ENCODE measurements at regions not wholly inside any gene's neighbourhood (a gene's known extent, or its start where the extent isn't known, plus 50 kb on each side); places are given as distances from the start of the nearest gene placed in this dataset.
"Not testable (repeated sequence)": the region's sequence is repeated elsewhere in the genome, so short reads cannot be mapped to it uniquely, and the experiment has no call there.

DNA sequence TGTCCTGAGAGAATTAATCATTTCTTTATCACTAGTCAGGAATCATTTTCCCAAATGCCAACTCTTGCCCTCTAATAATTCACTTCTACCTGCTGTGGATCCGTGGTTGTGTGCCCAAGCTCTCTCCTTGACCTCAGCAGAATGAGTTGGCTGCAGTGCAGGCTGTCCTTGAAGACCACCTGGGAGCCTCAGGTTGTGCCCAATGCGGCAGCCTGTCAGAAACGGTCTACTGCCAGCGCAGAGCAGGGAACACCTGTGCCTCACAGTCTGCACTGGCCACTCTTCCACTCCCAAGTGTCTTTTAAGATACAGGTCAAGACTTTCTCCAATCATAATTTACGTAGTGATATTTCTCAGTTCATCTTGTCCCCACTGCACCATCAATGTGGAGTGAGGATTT lies 246.0 kb upstream of the PHF14 start:
- Mint-ChIP-seq H3K4me1 (no peaks in the 10 kb centered on the region), H3K27me3 (no peaks in the 10 kb centered on the region), H3K27ac (no peak overlapping the region), H3K9me3 (no peaks in the 10 kb centered on the region), H3K4me3 (no peak overlapping the region), H3K36me3 (ENCODE audit: low read depth) (no peaks in the 10 kb centered on the region)
- ATAC-seq, result no peak
- no peak for DNase-seq

DNA sequence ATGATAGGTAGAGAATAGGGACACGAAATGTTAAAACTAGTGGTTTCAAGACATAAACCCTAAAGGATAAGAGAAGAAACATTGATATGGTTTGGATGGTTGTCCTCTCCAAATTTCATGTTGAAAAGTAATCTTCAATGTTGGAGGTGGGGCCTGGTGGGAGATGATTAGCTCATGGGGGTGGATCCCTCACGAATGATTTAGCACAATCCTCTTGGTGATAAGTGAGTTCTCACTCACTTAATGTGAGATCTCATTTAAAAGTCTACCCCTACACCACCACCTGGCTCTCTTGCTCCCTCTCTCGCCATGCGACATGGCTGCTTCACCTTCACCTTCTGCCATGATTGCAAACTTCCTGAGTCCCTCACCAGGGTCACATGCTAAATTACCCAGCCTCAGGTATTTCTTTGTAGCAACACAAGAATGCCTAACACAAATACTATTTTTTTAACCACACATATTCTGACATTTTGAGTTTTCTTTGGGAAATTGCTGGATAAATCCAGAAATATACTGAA lies 242.4 kb upstream of the PHF14 start:
- no peak overlapping the region for H3K27ac Mint-ChIP-seq
- H3K9me3 Mint-ChIP-seq, result no peaks in the 10 kb centered on the region
- ATAC-seq (no peak), DNase-seq (no peak)
- H3K27me3 Mint-ChIP-seq, result no peaks in the 10 kb centered on the region
- no peaks in the 10 kb centered on the region for H3K36me3 Mint-ChIP-seq (ENCODE audit: low read depth)
- no peaks in the 10 kb centered on the region for H3K4me1 Mint-ChIP-seq
- no peak overlapping the region for H3K4me3 Mint-ChIP-seq

DNA sequence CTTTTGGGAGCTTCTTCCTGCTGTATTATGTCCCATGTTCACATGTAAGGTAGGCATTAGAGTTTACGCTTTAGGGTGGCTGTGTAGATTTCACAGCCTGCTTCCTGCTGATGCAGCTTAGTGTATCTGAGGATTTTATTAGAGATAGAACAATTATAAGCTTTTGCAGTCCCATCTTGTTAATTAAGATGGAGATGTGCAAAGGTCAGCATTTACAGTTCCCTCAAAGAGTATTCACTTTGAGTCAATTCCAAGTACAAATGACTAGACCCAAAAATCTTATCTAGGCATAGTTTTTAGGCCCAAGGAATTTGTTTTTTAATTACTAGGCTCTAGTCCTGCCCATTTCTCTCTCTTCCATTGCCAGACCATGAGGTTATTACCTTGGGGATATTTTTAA lies 239.9 kb upstream of the PHF14 start:
- DNase-seq, result no peak
- no peak overlapping the region for H3K27ac Mint-ChIP-seq
- H3K4me3 Mint-ChIP-seq, result no peak overlapping the region
- no peak for ATAC-seq
- H3K27me3 Mint-ChIP-seq, result no peaks in the 10 kb centered on the region
- H3K9me3 Mint-ChIP-seq, result no peaks in the 10 kb centered on the region
- no peaks in the 10 kb centered on the region for H3K4me1 Mint-ChIP-seq
- no peaks in the 10 kb centered on the region for H3K36me3 Mint-ChIP-seq (ENCODE audit: low read depth)

GRCh38 chr7:10734595-10734994 lies 239.1 kb upstream of the PHF14 start:
- Mint-ChIP-seq H3K27ac (no peak overlapping the region), H3K9me3 (no peaks in the 10 kb centered on the region), H3K27me3 (no peaks in the 10 kb centered on the region), H3K4me1 (no peaks in the 10 kb centered on the region), H3K36me3 (ENCODE audit: low read depth) (no peaks in the 10 kb centered on the region), H3K4me3 (no peak overlapping the region)
- ATAC-seq (no peak), DNase-seq (no peak)

DNA sequence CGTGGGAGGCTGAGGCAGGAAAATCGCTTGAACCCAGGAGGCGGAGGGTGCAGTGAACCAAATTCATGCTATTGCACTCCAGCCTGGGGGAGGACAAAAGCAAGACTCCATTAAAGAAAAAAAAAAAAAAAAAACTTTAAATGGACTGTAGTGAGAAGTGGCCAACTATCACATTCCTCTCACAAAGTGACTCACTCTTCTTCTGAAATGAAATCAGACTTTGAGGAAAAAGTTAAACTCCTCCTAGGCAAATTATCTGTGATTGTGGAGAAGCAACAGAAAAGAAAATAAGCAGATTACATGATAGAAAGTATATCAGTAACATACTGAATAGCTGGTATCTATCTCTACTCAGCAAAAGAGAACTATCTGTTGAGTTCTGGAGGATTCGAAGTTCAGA lies 234.3 kb upstream of the PHF14 start:
- H3K9me3 Mint-ChIP-seq, result peaks cover under 1% of the 10 kb centered on the region
- no peaks in the 10 kb centered on the region for H3K36me3 Mint-ChIP-seq (ENCODE audit: low read depth)
- H3K4me1 Mint-ChIP-seq, result no peaks in the 10 kb centered on the region
- no peak overlapping the region for H3K4me3 Mint-ChIP-seq
- no peaks in the 10 kb centered on the region for H3K27me3 Mint-ChIP-seq
- no peak for ATAC-seq
- no peak overlapping the region for H3K27ac Mint-ChIP-seq
- DNase-seq, result no peak

DNA sequence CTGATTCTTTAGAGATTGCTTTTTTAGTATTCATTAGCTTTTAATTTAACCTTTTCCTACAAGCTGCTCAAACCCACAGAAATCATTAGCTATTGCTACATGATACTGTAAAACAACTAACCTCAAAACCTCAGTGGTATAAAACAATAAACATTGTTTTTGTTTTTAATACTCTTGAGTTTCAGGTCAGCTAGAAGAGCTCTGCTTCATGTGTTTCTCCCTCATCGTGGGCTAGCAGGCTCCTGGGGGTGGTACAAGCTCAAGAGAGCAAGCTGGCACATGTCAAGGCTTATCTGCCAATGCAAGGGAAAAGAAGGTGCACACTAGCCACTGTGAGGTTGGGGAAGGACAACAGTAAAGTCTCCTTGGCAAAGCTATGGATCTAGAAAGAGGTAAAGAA lies 232.9 kb upstream of the PHF14 start:
- no peaks in the 10 kb centered on the region for H3K36me3 Mint-ChIP-seq (ENCODE audit: low read depth)
- H3K27me3 Mint-ChIP-seq, result no peaks in the 10 kb centered on the region
- DNase-seq (no peak), ATAC-seq (no peak)
- H3K27ac Mint-ChIP-seq, result no peak overlapping the region
- no peak overlapping the region for H3K4me3 Mint-ChIP-seq
- H3K4me1 Mint-ChIP-seq, result no peaks in the 10 kb centered on the region
- H3K9me3 Mint-ChIP-seq, result peaks cover 6% of the 10 kb centered on the region

- DNase-seq, result no peak
- Mint-ChIP-seq H3K9me3 (peaks cover 24% of the 10 kb centered on the region), H3K4me3 (no peak overlapping the region), H3K27ac (no peak overlapping the region), H3K36me3 (ENCODE audit: low read depth) (no peaks in the 10 kb centered on the region), H3K4me1 (no peaks in the 10 kb centered on the region), H3K27me3 (no peaks in the 10 kb centered on the region)
- ATAC-seq, result no peak
Observed at GRCh38 chr7:10756981-10757380, 216.7 kb upstream of the PHF14 start.

DNA sequence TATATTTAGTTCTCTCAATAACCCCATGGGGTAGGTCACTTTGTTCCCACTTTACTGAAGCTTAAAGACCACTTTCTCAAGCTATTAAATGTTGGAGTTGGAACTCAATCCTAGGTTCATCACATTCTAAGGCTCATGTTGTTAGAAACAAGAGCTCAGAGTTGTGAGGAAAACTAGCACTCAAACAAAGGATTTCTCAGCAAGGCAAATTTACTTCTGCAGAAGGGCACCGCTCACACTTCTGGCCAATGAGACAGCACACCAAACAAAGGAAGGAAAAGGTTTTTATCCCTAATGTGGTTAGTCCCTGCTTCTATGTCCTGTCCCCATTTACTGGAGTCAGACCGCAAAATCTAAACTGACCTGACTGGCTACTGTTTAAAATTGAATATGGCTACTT lies 214.6 kb upstream of the PHF14 start:
- Mint-ChIP-seq H3K27me3 (no peaks in the 10 kb centered on the region), H3K27ac (no peak overlapping the region), H3K36me3 (ENCODE audit: low read depth) (no peaks in the 10 kb centered on the region), H3K4me3 (no peak overlapping the region), H3K9me3 (peaks cover 19% of the 10 kb centered on the region), H3K4me1 (no peaks in the 10 kb centered on the region)
- DNase-seq, result no peak
- ATAC-seq, result no peak

DNA sequence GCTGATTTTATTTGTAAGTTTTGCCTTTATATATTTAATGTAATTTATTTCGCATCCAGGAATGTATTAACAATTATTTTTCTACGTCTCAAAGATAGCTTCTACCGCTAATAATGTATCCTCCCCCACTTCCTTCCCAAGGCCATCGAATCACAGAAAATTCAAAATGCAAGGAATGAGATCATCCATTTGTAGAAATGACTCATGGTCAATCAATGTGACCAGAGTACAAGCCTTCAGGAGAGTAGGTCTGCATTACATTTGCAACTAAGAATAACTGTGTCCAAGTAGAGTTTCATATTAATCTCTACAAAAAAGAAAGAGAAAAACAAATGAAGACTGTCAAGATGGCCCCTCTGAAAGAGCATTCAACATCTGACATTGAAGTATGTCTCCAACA lies 205.9 kb upstream of the PHF14 start:
- Mint-ChIP-seq H3K4me1 (no peaks in the 10 kb centered on the region), H3K9me3 (no peaks in the 10 kb centered on the region), H3K4me3 (no peak overlapping the region), H3K36me3 (ENCODE audit: low read depth) (no peaks in the 10 kb centered on the region), H3K27ac (no peak overlapping the region), H3K27me3 (no peaks in the 10 kb centered on the region)
- no peak for DNase-seq
- no peak for ATAC-seq

- Mint-ChIP-seq H3K36me3 (ENCODE audit: low read depth) (no peaks in the 10 kb centered on the region), H3K4me3 (no peak overlapping the region)
- ATAC-seq, result no peak
Observed at GRCh38 chr7:10770176-10770575, 203.5 kb upstream of the PHF14 start.

DNA sequence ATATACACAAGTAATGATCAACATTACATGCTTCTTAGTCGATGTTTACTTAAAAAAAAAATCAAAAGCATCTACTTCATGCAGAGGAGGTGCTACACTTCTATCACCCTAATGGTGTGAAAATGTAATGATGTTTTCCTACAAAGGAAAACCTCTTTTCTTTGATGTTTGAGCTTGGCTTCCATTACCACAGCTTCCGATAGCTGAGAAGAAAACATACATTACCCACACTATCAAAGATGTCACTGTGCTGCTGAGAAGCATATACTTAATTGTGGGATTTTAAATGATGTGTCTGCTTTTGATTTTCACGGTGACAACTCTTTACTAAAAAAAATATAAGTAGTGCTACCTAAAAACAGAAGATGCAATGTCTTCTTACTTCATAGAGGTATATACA lies 200.2 kb upstream of the PHF14 start:
- H3K4me1 Mint-ChIP-seq, result no peaks in the 10 kb centered on the region
- no peak for ATAC-seq
- DNase-seq, result no peak
- no peaks in the 10 kb centered on the region for H3K27me3 Mint-ChIP-seq
- H3K4me3 Mint-ChIP-seq, result no peak overlapping the region
- H3K36me3 Mint-ChIP-seq (ENCODE audit: low read depth), result no peaks in the 10 kb centered on the region
- no peak overlapping the region for H3K27ac Mint-ChIP-seq
- no peaks in the 10 kb centered on the region for H3K9me3 Mint-ChIP-seq

More at GRCh38 chr7:10770176-10770575, 203.5 kb upstream of the PHF14 start:
- Mint-ChIP-seq H3K9me3 (no peaks in the 10 kb centered on the region), H3K27me3 (no peaks in the 10 kb centered on the region), H3K27ac (no peak overlapping the region), H3K4me1 (no peaks in the 10 kb centered on the region)
- DNase-seq, result no peak

DNA sequence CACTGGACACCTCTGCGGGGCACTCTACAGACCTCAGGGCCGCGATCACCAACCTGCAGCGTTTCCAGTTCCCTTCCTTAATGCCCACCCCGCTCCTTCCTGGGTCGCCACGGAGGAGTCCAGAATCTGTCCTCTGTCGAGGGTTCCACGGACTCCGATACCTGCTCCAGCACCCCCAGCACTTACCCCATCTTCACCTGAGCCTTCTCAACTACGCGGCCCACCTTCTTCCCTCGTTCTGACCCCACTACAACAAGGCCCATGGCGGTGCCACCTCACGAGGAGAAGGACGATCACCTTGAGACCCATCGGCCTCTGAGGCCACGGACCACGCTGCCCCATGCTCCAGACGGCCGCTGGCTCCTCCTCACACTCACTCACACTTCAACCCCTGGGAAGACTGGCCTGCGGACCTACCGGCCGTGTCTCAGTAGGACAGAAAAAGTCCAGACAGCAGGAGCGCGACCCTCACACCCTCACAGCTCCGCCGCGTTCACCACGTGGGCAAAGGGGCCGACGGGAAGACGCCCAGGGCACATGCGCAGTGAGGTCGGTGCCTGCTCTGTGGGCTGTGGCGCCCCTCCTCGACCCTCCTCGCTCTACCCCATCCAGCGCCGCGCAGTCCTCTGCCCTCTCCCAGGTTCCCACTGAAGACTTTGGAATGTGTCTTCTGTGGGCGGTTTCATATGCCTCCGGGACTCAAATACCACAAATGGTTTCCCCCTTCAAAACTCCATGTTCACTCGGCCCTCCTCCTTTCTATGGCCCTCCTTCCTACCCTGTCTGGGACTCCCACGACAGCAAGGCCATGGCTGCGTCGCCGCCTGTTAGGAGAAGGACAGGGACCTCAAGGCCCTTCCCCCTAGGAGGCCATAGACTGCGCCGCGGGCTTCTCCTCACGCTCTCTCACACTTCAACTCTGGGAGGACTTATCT lies 193.9 kb upstream of the PHF14 start:
- no peaks in the 10 kb centered on the region for H3K27me3 Mint-ChIP-seq
- H3K27ac Mint-ChIP-seq, result no peak overlapping the region
- H3K9me3 Mint-ChIP-seq, result peaks cover 5% of the 10 kb centered on the region
- H3K36me3 Mint-ChIP-seq (ENCODE audit: low read depth), result no peaks in the 10 kb centered on the region
- no peaks in the 10 kb centered on the region for H3K4me1 Mint-ChIP-seq
- no peak overlapping the region for H3K4me3 Mint-ChIP-seq
- ATAC-seq (no peak), DNase-seq (no peak)

- Mint-ChIP-seq H3K4me1 (no peaks in the 10 kb centered on the region), H3K9me3 (peaks cover 5% of the 10 kb centered on the region), H3K4me3 (no peak overlapping the region), H3K27ac (no peak overlapping the region), H3K36me3 (ENCODE audit: low read depth) (no peaks in the 10 kb centered on the region), H3K27me3 (no peaks in the 10 kb centered on the region)
- ATAC-seq, result no peak
- DNase-seq, result no peak
Observed at GRCh38 chr7:10780400-10780747, 193.3 kb upstream of the PHF14 start.

- not testable (repeated sequence) for ATAC-seq; H3K27me3 Mint-ChIP-seq; H3K9me3 Mint-ChIP-seq; H3K4me1 Mint-ChIP-seq; H3K27ac Mint-ChIP-seq; H3K36me3 Mint-ChIP-seq (ENCODE audit: low read depth); H3K4me3 Mint-ChIP-seq; DNase-seq
Observed at GRCh38 chr7:10786976-10787375, 186.7 kb upstream of the PHF14 start.

DNA sequence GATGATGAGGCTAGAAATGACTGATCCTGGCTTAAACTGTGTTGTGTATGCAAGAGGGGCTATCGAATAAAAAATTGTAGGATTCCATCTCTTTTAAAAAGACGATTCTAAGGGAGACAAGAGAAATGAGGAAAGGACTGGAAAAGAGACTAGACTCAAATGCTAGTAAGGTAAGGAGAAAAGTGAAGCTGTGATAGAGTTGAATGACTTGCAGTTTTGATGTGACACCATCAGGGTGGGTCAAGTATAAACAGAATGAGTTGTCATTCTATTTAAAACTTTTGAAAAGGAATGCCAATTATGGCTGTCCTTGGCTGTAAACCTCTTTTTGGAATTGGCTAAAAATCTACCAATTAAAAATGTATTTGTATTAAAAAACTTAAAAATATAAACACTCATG lies 184.5 kb upstream of the PHF14 start:
- Mint-ChIP-seq H3K9me3 (no peaks in the 10 kb centered on the region), H3K27me3 (peaks cover 2% of the 10 kb centered on the region), H3K4me1 (no peaks in the 10 kb centered on the region), H3K36me3 (ENCODE audit: low read depth) (no peaks in the 10 kb centered on the region), H3K4me3 (no peak overlapping the region), H3K27ac (no peak overlapping the region)
- no peak for DNase-seq
- ATAC-seq, result no peak
